ENCODE measurements at regions not wholly inside any gene's neighbourhood (a gene's known extent, or its start where the extent isn't known, plus 50 kb on each side); places are given as distances from the start of the nearest gene placed in this dataset.

GRCh38 chr10:125482637-125483036 lies 200.3 kb downstream of the TEX36 start:
- no peak for DNase-seq
- TF ChIP-seq, protein P1, sequence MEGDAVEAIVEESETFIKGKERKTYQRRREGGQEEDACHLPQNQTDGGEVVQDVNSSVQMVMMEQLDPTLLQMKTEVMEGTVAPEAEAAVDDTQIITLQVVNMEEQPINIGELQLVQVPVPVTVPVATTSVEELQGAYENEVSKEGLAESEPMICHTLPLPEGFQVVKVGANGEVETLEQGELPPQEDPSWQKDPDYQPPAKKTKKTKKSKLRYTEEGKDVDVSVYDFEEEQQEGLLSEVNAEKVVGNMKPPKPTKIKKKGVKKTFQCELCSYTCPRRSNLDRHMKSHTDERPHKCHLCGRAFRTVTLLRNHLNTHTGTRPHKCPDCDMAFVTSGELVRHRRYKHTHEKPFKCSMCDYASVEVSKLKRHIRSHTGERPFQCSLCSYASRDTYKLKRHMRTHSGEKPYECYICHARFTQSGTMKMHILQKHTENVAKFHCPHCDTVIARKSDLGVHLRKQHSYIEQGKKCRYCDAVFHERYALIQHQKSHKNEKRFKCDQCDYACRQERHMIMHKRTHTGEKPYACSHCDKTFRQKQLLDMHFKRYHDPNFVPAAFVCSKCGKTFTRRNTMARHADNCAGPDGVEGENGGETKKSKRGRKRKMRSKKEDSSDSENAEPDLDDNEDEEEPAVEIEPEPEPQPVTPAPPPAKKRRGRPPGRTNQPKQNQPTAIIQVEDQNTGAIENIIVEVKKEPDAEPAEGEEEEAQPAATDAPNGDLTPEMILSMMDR (IDR thresholded peaks at IDR 0.05; ENCODE audit: partially characterized antibody, unreplicated experiment), result no peak
- H3K4me3 Mint-ChIP-seq (ENCODE audit: unreplicated experiment), result no peak overlapping the region
- H3K27me3 Mint-ChIP-seq (ENCODE audit: unreplicated experiment), result no peaks in the 10 kb centered on the region
- H3K27ac Mint-ChIP-seq (ENCODE audit: unreplicated experiment), result no peak overlapping the region
- H3K9me3 Mint-ChIP-seq (ENCODE audit: unreplicated experiment), result no peaks in the 10 kb centered on the region
- no peaks in the 10 kb centered on the region for H3K4me1 Mint-ChIP-seq (ENCODE audit: low read depth, unreplicated experiment)
- H3K36me3 Mint-ChIP-seq (ENCODE audit: unreplicated experiment), result no peaks in the 10 kb centered on the region

DNA sequence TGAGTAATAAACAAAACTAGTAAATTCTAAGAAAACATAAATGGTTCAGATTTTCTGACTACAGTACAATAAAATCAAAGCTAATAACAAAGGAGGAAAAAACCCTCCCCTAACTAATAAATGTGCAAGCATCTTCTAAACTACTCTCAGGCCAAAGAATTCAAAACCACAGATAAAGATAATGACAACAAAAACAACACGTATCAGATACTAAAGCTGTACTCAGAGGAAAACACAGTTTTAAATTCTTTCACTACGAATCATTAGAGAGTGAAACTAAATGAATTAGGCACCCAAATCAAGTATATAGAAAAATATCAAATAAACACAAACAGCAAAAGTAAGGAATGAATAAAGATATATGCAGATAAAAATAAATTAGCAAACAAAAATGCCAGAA lies 200.9 kb downstream of the TEX36 start:
- Mint-ChIP-seq H3K27ac (ENCODE audit: unreplicated experiment) (no peak overlapping the region), H3K27me3 (ENCODE audit: unreplicated experiment) (no peaks in the 10 kb centered on the region), H3K4me3 (ENCODE audit: unreplicated experiment) (no peak overlapping the region), H3K4me1 (ENCODE audit: low read depth, unreplicated experiment) (no peaks in the 10 kb centered on the region), H3K36me3 (ENCODE audit: unreplicated experiment) (no peaks in the 10 kb centered on the region), H3K9me3 (ENCODE audit: unreplicated experiment) (no peaks in the 10 kb centered on the region)
- no peak for DNase-seq
- TF ChIP-seq, protein P1 (IDR thresholded peaks at IDR 0.05; ENCODE audit: partially characterized antibody, unreplicated experiment), result no peak

DNA sequence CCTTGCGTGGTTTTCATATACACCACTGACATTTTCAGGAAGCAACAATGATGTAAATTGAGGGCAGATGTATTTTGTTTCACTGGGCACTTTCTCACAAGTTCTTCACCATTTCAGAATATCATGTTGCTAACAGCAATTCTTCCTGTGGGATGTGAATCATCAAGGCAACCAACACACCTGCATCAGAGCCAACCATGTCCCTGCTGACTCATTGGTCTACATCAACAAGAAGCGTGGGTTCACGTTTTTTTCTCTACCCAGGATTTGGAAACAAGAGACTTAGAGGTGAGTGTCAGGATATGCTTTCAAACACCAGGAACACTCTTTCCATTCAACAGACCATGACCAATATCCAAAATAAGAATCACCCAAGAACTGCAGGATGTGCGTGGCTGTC lies 203.9 kb downstream of the TEX36 start:
- no peaks in the 10 kb centered on the region for H3K4me1 Mint-ChIP-seq (ENCODE audit: low read depth, unreplicated experiment)

GRCh38 chr10:125475815-125476214 lies 207.1 kb downstream of the TEX36 start:
- no peaks in the 10 kb centered on the region for H3K27me3 Mint-ChIP-seq (ENCODE audit: unreplicated experiment)
- no peak for DNase-seq

More for the DNA sequence above, 203.9 kb downstream of the TEX36 start:
- Mint-ChIP-seq H3K27me3 (ENCODE audit: unreplicated experiment) (no peaks in the 10 kb centered on the region), H3K9me3 (ENCODE audit: unreplicated experiment) (no peaks in the 10 kb centered on the region), H3K36me3 (ENCODE audit: unreplicated experiment) (no peaks in the 10 kb centered on the region), H3K27ac (ENCODE audit: unreplicated experiment) (no peak overlapping the region), H3K4me3 (ENCODE audit: unreplicated experiment) (no peak overlapping the region)
- DNase-seq, result no peak
- TF ChIP-seq, protein P1 (IDR thresholded peaks at IDR 0.05; ENCODE audit: partially characterized antibody, unreplicated experiment), result no peak

DNA sequence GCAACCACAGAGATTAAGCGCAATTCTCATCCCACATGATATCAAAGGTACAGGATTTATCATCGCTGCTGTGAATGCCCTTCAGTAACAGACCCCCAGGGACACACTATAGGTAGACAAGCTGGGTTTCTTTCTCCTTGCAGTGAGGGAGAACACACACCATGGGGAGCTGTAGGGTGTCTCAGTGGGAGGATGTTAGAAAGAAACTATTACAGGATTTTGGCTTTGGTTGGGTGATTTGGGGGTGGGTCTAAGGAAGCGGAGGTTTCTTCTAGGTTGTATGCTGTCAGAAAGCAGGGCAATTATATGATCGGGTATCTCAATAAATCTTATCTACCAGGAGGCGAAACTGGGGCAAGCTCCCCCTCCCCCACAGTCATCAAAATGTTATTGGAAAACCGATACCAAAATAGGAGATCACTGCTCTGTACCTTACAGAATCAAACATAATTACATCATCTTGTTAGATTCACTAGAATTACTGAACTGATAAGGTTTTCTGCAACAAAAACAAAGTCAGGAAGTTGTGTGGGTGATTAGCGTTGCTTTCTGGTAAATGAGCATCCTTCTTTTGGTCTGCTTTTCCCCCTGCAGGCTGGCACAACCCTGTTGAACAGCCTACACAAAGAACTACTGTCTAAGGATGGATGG lies 209.7 kb downstream of the TEX36 start:
- peaks cover 2% of the 10 kb centered on the region for H3K9me3 Mint-ChIP-seq (ENCODE audit: unreplicated experiment)
- H3K27ac Mint-ChIP-seq (ENCODE audit: unreplicated experiment), result no peak overlapping the region
- no peak overlapping the region for H3K4me3 Mint-ChIP-seq (ENCODE audit: unreplicated experiment)
- no peak for DNase-seq
- no peaks in the 10 kb centered on the region for H3K4me1 Mint-ChIP-seq (ENCODE audit: low read depth, unreplicated experiment)
- TF ChIP-seq, protein P1 (IDR thresholded peaks at IDR 0.05; ENCODE audit: partially characterized antibody, unreplicated experiment), result no peak
- H3K36me3 Mint-ChIP-seq (ENCODE audit: unreplicated experiment), result no peaks in the 10 kb centered on the region
- H3K27me3 Mint-ChIP-seq (ENCODE audit: unreplicated experiment), result no peaks in the 10 kb centered on the region

More at GRCh38 chr10:125475815-125476214, 207.1 kb downstream of the TEX36 start:
- Mint-ChIP-seq H3K4me3 (ENCODE audit: unreplicated experiment) (no peak overlapping the region), H3K27ac (ENCODE audit: unreplicated experiment) (no peak overlapping the region), H3K9me3 (ENCODE audit: unreplicated experiment) (peaks cover 2% of the 10 kb centered on the region), H3K4me1 (ENCODE audit: low read depth, unreplicated experiment) (no peaks in the 10 kb centered on the region), H3K36me3 (ENCODE audit: unreplicated experiment) (no peaks in the 10 kb centered on the region)
- TF ChIP-seq, protein P1 (IDR thresholded peaks at IDR 0.05; ENCODE audit: partially characterized antibody, unreplicated experiment), result no peak

Measured in glutamatergic neuron (in vitro differentiated cells).